AG04449 (cell line): ENCODE measurements at regions not wholly inside any gene's neighbourhood (a gene's known extent, or its start where the extent isn't known, plus 50 kb on each side); places are given as distances from the start of the nearest gene placed in this dataset.

Source experiments
- CTCF ChIA-PET: fragments of 350-600 bp; formaldehyde crosslinking; extraction: SDS; loops from one replicate; lab custom pipeline; 2021; ENCODE audit warnings: antibody characterized with exemption; lab: Yijun Ruan, JAX
- POLR2A ChIA-PET: fragments of 400-600, 350-600 bp; formaldehyde crosslinking; extraction: SDS; loops from one replicate; lab custom pipeline; 2020; ENCODE audit warnings: antibody characterized with exemption, inconsistent platforms; lab: Yijun Ruan, JAX
- DNase-seq: peaks from one replicate; pipeline ENCODE4 v3.0.0-alpha.2; 2010; ENCODE audit warnings: low read depth, low spot score
- H3K4me3 ChIP-seq: 2 replicates; pipeline ENCODE4 v1.5.1; 2011; ENCODE audit warnings: low read depth, mild to moderate bottlenecking, control low read depth, low read length
- CTCF ChIP-seq: IDR thresholded peaks from one replicate; pipeline ENCODE4 v1.5.1; 2011; ENCODE audit warnings: mild to moderate bottlenecking, moderate library complexity, low read length, control low read depth, inconsistent platforms; ENCODE audit not compliant: insufficient read depth; ENCODE audit errors: missing control alignments

- CTCF ChIA-PET, result no interaction called here
Observed at GRCh38 chr18:10135302-10135926, 221.6 kb downstream of the VAPA start.

GRCh38 chr18:10138719-10139118 is 224.9 kb downstream of the VAPA start:
- ChIA-PET CTCF (interaction anchor here (0.6 to 1.6 kb wide), 3 partner anchors 9 to 489 kb away, joined by 3 to 5 read pairs (median 4); no protein-coding TSS in a partner anchor), POLR2A (interaction anchor here (0.9 kb wide), 1 partner anchor 31 kb away, joined by 3 read pairs; no protein-coding TSS in a partner anchor)
- DNase-seq, result no peak
- H3K4me3 ChIP-seq, result no peak overlapping the region
- TF ChIP-seq CTCF, result no peak

More at GRCh38 chr18:10135302-10135926, 221.6 kb downstream of the VAPA start:
- POLR2A ChIA-PET, result no interaction called here
- no peak for TF ChIP-seq CTCF
- H3K4me3 ChIP-seq, result no peak overlapping the region
- no peak for DNase-seq

GRCh38 chr18:10139783-10140410 is 226.1 kb downstream of the VAPA start:
- no peak for TF ChIP-seq CTCF
- DNase-seq, result no peak
- CTCF ChIA-PET, result interaction anchor here (1.6 kb wide), 1 partner anchor 10 kb away, joined by 5 read pairs; no protein-coding TSS in a partner anchor
- POLR2A ChIA-PET, result interaction anchor here (0.7 kb wide), 1 partner anchor 52 kb away, joined by 4 read pairs; no protein-coding TSS in a partner anchor
- H3K4me3 ChIP-seq, result no peak overlapping the region

DNA sequence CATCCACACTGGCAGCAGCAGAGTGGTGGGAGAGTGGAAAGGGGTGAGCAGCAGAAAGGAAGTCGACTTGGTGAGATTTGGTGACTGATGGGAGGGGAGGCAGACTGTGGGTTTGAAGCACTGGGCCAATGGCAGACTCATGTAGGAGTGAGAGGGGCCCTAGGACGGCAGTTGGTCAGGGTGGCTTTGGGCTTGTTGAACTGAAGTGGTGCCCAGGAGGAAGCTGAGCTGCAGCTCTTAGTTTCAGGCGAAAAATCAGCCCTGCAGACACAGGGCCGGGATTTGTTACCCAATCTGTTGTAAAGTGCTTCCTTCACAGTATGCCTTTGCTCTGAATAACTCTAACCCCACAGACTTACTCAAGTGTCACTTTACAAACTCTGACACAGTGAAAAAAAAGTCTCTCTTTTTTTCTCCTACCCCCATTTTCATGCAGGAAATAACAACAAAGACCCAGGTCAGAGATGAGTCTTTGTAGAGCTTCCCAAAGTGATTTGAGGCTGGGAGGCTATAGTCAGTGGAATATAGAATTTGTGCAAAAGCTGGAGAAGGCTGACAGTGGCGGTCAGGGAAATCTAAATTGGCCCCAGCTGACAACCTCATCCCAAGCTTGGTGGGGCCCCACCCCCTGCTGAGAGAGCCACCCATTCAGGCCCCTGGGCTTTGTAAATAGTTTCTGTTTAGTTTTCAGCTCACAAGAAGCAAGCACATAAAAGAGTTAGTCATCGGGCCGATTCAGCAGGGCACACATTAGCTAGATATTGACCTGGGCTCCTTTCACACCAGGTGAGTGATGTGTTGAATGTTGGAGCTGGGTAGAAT is 226.9 kb downstream of the VAPA start:
- no peak overlapping the region for H3K4me3 ChIP-seq
- POLR2A ChIA-PET, result interaction anchor here (1.1 kb wide), 1 partner anchor 28 kb away, joined by 3 read pairs; no protein-coding TSS in a partner anchor
- no peak for TF ChIP-seq CTCF
- DNase-seq, result no peak
- CTCF ChIA-PET, result interaction anchor here (1.4 to 1.5 kb wide), 2 partner anchors 10 to 211 kb away, joined by 3 to 4 read pairs; no protein-coding TSS in a partner anchor

DNA sequence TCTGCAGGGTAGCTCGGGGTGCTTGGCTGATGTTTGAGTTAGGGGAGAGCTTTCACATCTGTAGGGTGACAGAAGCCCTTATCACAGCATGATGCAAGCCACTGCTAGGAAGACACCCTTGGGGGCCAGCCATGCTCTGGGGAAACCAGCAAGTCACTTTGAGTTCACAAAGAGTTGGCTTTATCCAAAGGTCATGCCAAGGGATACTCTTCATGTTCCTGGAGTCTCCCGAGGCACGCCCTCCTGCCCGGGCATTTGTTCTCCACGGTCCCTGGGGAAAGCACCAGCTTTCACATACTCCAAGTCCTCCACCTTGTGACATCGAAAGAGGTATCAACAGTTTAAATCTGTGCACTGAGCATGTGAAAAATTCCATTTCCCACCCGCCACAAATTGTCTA is 227.7 kb downstream of the VAPA start:
- TF ChIP-seq CTCF, result no peak
- no peak overlapping the region for H3K4me3 ChIP-seq
- ChIA-PET CTCF (interaction anchor here (1.2 to 1.5 kb wide), 3 partner anchors 11 to 210 kb away, joined by 3 to 4 read pairs (median 4); no protein-coding TSS in a partner anchor), POLR2A (interaction anchor here (1.1 kb wide), 1 partner anchor 28 kb away, joined by 3 read pairs; no protein-coding TSS in a partner anchor)
- DNase-seq, result no peak
